H1 (cell line): ENCODE measurements at regions not wholly inside any gene's neighbourhood (a gene's known extent, or its start where the extent isn't known, plus 50 kb on each side); places are given as distances from the start of the nearest gene placed in this dataset.

ENCODE experiments used
- BCL11A ChIP-seq, 2 experiments: IDR thresholded peaks; one replicate each; pipeline ENCODE4 v1.6.1; 2011; ENCODE audit warnings: low read depth in 2 of 2, low read length in 2 of 2, mild to moderate bottlenecking in 2 of 2
- CBX5 ChIP-seq: fragments of 300-800, 300-1000 bp; sonication (generic); IDR thresholded peaks from 2 replicates; pipeline ENCODE4 v1.7.1; 2016; ENCODE audit warnings: antibody characterized with exemption, low read length, low read depth
- GTF2F1 ChIP-seq: IDR thresholded peaks from 2 replicates; pipeline ENCODE4 v1.6.1; 2012; ENCODE audit warnings: low read depth, low read length, improper control_type of control experiment, borderline replicate concordance
- RBBP5 ChIP-seq: IDR thresholded peaks from 2 replicates; pipeline ENCODE4 v1.7.1; 2012; ENCODE audit warnings: low read depth, mild to moderate bottlenecking, inconsistent platforms, low read length, moderate library complexity, borderline replicate concordance
- SIN3A ChIP-seq, 2 experiments: IDR thresholded peaks in 1 of 2; conservative IDR thresholded peaks in 1 of 2; 2 replicates each; pipeline ENCODE4 v1.6.1; 2011 to 2012; ENCODE audit warnings: low read length in 2 of 2, improper control_type of control experiment in 1 of 2, low read depth in 1 of 2, mild to moderate bottlenecking in 1 of 2

- TF ChIP-seq RBBP5 = no peak
- TF ChIP-seq GTF2F1 = no peak
- no peak for TF ChIP-seq SIN3A (conservative IDR thresholded peaks at IDR 0.05 in 1 of 2, IDR thresholded peaks at IDR 0.05 in 1 of 2; ENCODE audit: low read depth in 1 of 2, low read length in 2 of 2)
- TF ChIP-seq CBX5 = no peak
- no peak for TF ChIP-seq BCL11A (IDR thresholded peaks at IDR 0.05; ENCODE audit: low read depth in 2 of 2, low read length in 2 of 2)
These were observed 412.8 kb upstream of the NRSN1 start for GRCh38 chr6:23713211-23713610.
